ENCODE measurements at regions not wholly inside any gene's neighbourhood (a gene's known extent, or its start where the extent isn't known, plus 50 kb on each side); places are given as distances from the start of the nearest gene placed in this dataset.

DNA sequence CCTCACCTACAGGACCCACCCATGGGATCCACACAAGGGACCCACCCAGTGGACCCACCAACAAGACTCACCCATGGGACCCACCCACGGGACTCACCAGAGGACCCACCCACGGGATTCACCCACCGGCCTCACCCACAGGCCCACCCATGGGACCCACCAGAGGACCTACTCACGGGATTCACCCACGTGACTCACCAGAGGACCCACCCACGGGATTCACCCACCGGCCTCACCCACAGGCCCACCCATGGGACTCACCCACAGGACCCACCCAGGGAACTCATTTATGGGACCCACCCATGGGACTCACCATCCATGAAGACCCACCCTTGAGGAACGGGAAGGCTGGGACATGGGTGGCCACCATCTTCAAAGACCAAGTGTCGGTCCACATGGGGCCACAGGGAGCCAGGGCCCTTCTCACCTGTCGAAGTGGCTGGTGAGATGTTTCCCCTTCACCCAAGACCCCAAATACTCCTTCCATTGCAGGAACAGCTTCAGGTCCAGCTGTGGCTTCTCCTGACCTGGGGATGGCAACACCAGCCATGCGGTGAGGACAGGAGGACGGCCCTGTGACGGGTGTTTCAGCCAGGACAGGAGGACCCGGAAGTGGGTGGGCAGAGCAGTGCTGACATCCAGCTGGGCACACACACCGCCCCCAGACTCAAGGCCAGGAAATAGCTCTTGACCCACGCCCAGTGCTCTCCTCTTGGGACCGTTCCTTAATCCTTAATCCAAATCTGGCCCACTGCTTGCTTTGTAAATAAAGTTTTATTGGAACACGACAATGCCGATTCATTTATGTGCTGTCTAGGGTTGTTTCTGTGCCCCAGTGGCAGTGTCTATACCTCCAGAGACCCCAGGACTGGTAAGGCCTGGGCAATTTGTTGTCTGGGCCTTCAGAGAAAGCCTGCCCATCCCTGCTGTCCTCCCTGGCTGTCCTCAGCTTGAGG is 1005.1 kb downstream of the BRD1 start:
- H3K27me3 ChIP-seq (ENCODE audit: control insufficient read depth, insufficient read depth, low read length): no peaks in the 10 kb centered on the region
- POLR2A ChIA-PET: no interaction called here
- DNase-seq (ENCODE audit: low read depth): no peak
- H3K36me3 ChIP-seq (ENCODE audit: control insufficient read depth, insufficient read depth, low read length): no peaks in the 10 kb centered on the region
- no peak overlapping the region for H3K4me3 ChIP-seq (ENCODE audit: low read depth, low read length)
- CTCF ChIA-PET: no interaction called here
- TF ChIP-seq, protein P1, sequence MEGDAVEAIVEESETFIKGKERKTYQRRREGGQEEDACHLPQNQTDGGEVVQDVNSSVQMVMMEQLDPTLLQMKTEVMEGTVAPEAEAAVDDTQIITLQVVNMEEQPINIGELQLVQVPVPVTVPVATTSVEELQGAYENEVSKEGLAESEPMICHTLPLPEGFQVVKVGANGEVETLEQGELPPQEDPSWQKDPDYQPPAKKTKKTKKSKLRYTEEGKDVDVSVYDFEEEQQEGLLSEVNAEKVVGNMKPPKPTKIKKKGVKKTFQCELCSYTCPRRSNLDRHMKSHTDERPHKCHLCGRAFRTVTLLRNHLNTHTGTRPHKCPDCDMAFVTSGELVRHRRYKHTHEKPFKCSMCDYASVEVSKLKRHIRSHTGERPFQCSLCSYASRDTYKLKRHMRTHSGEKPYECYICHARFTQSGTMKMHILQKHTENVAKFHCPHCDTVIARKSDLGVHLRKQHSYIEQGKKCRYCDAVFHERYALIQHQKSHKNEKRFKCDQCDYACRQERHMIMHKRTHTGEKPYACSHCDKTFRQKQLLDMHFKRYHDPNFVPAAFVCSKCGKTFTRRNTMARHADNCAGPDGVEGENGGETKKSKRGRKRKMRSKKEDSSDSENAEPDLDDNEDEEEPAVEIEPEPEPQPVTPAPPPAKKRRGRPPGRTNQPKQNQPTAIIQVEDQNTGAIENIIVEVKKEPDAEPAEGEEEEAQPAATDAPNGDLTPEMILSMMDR (IDR thresholded peaks at IDR 0.05; ENCODE audit: insufficient read depth, low read depth, low read length): no peak

DNA sequence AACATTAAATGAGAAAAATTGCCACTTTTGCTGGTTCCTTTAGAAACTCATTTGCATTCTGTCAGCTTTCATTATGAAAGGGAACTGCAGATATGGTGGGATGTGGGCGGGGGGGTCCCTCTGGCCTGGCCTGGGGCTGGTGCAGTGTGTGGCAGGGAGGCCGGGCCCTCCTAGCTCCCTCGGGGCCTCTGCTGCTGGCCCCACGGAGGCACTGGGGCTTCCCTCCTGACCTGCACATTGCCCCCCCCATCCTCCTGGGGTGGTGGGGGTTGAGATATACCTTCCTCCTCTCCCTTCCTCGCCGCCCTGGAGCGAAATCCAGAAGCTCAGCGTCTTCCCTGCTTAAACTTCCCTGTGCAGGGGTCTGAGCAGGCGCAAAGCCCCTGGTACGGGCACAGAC is 1005.9 kb downstream of the BRD1 start:
- H3K4me3 ChIP-seq (ENCODE audit: low read depth, low read length): no peak overlapping the region
- CTCF ChIA-PET: no interaction called here
- H3K27me3 ChIP-seq (ENCODE audit: control insufficient read depth, insufficient read depth, low read length): no peaks in the 10 kb centered on the region
- POLR2A ChIA-PET: no interaction called here
- DNase-seq (ENCODE audit: low read depth): no peak
- no peaks in the 10 kb centered on the region for H3K36me3 ChIP-seq (ENCODE audit: control insufficient read depth, insufficient read depth, low read length)
- TF ChIP-seq, protein P1 (IDR thresholded peaks at IDR 0.05; ENCODE audit: insufficient read depth, low read depth, low read length): no peak

DNA sequence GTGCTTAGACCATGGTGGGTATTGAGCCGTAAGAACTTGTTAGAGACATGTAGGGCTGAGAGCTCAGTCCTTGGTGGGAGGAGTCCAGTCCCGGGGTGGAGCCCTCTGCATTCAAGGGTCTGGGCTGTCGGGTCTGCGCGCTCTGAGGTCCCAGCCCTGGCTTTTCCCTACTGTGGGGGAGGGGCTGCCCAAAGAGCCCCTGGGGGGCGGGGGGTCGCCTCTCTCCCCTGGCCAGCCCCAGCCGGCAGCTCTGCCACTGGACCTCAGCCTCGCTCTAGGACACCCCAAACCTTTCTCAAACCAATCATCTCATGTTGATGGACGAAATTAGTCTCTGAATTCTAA is 1006.4 kb downstream of the BRD1 start:
- TF ChIP-seq, protein P1 (IDR thresholded peaks at IDR 0.05; ENCODE audit: insufficient read depth, low read depth, low read length): no peak
- no peak for DNase-seq (ENCODE audit: low read depth)
- no peaks in the 10 kb centered on the region for H3K27me3 ChIP-seq (ENCODE audit: control insufficient read depth, insufficient read depth, low read length)
- POLR2A ChIA-PET: no interaction called here
- CTCF ChIA-PET: no interaction called here
- no peaks in the 10 kb centered on the region for H3K36me3 ChIP-seq (ENCODE audit: control insufficient read depth, insufficient read depth, low read length)
- no peak overlapping the region for H3K4me3 ChIP-seq (ENCODE audit: low read depth, low read length)

DNA sequence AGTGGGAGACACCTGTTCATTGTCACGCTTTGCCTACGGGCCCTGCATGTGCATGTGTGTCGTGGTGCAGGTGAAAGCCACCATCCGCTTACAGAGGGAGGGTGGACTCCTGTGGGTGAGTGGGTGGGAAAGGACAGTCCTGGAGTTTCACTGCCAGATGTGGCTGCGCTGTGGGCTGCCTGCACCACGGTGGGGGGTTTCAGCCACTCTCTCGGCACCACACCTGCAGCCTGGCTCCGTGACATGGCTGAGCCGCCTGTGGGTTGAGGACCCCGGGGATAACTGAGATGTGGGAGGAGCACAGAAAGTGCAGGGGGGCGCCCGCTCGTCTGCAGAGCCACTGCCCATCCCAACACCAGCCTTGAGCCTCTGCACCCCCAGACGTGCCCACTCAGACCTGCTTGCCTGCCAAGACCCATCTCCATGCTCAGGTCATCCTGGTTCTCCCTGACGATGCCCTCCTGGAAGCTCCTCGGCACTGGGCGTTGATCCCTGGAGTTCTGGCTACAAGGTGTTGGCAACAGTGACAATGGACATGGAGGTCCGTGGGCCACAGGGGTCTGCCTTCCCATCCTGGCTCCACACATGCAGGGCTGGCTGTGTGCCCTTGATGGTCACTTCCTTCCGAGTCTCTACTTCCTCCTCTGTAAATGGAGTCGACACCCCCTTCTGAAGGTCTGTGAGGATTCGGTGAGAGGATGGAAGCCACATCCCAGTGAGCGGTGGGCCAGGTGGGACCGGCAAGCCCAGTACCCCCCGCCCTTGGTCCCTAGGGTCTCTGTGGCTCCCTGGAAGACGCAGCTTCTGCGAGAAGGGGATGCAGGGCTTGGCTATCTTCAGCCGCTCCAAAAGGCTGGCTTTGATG is 1007.0 kb downstream of the BRD1 start:
- Histone ChIP-seq H3K36me3 (ENCODE audit: control insufficient read depth, insufficient read depth, low read length) (no peaks in the 10 kb centered on the region), H3K27me3 (ENCODE audit: control insufficient read depth, insufficient read depth, low read length) (no peaks in the 10 kb centered on the region), H3K4me3 (ENCODE audit: low read depth, low read length) (no peak overlapping the region)
- TF ChIP-seq, protein P1 (IDR thresholded peaks at IDR 0.05; ENCODE audit: insufficient read depth, low read depth, low read length): no peak
- ChIA-PET CTCF (no interaction called here), POLR2A (no interaction called here)
- DNase-seq (ENCODE audit: low read depth): no peak

DNA sequence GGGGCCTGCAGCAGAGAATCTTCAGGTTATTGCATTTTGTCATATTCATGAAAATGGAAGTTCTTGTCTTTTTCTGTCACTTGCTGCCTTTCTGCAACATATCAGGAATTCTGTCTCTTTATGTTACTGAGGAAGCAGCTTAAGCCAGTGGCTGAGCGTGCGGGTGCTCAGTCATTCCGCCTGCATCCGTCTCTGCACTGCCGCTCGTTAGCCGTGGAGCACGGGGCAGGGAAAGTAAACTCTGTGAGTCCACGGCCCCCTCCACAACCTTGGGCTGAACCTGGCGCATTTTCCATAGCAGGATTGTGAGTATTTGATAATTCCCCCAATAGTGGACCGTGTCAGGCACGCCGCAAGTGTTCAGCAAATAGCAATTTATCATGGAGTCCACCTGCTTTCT is 1007.7 kb downstream of the BRD1 start:
- Histone ChIP-seq H3K36me3 (ENCODE audit: control insufficient read depth, insufficient read depth, low read length) (no peaks in the 10 kb centered on the region), H3K27me3 (ENCODE audit: control insufficient read depth, insufficient read depth, low read length) (no peaks in the 10 kb centered on the region), H3K4me3 (ENCODE audit: low read depth, low read length) (no peak overlapping the region)
- ChIA-PET POLR2A (no interaction called here), CTCF (no interaction called here)
- DNase-seq (ENCODE audit: low read depth): no peak
- TF ChIP-seq, protein P1 (IDR thresholded peaks at IDR 0.05; ENCODE audit: insufficient read depth, low read depth, low read length): no peak

All from BJ (cell line).